H1 (cell line): ENCODE measurements at regions not wholly inside any gene's neighbourhood (a gene's known extent, or its start where the extent isn't known, plus 50 kb on each side); places are given as distances from the start of the nearest gene placed in this dataset.

Experiments
- POLR2AphosphoS5 ChIP-seq: IDR thresholded peaks from 2 replicates; pipeline ENCODE4 v1.6.1; 2011; ENCODE audit warnings: low read depth, low read length

DNA sequence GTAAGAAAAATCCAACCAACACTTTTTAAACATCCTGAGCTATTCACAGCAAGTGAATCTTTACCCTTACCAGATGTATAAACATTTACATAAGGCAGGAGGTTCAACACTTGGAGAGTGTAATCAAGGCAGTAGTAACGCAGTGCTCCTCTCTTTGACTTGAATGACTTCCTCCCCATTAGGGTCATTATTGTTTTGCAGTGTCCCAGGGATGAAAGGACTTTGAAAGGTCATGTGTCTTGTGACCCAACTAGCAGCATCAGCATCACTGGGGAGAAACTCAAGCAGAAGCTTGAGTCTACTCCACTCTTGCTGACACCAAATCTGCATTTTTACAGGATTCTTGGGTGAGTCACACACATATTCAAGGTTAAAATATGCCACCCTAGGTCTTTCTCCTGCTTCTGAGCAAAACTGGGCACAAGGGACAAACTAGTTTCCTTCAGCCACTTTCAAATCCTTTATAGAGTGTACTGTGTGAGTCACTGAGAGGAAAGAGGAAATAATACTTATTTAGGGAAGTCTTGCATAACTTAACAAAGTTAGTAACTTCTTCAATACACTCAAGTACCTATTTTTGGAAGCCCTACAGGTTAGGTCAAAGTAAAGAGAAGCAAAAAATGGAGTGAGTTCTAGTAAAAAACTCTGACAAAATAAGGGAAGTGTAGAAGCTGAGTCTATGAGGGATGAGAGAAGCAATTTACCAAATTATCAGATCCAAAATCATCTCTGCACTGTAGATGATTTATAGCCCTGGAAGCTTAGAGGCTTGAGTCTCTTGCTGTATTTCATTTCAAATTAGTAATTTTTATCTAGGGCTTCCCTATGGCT lies 51.0 kb upstream of the EML4 start (continued):
- TF ChIP-seq POLR2AphosphoS5: no peak
